Endothelial cell (in vitro differentiated cells): ENCODE measurements at regions not wholly inside any gene's neighbourhood (a gene's known extent, or its start where the extent isn't known, plus 50 kb on each side); places are given as distances from the start of the nearest gene placed in this dataset.
"Not testable (repeated sequence)": the region's sequence is repeated elsewhere in the genome, so short reads cannot be mapped to it uniquely, and the experiment has no call there.

Experiments
- DNase-seq: peaks from one replicate; pipeline ENCODE4 v3.0.0; 2021; ENCODE audit warnings: low spot score
- H3K27ac Mint-ChIP-seq: one replicate; pipeline ENCODE4 v1.8.0; 2021; ENCODE audit warnings: mixed read lengths, inconsistent platforms; ENCODE audit not compliant: unreplicated experiment
- H3K27me3 Mint-ChIP-seq: one replicate; pipeline ENCODE4 v1.8.0; 2021; ENCODE audit warnings: mild to moderate bottlenecking, moderate library complexity, mixed read lengths, inconsistent platforms; ENCODE audit not compliant: unreplicated experiment
- H3K36me3 Mint-ChIP-seq: one replicate; pipeline ENCODE4 v1.8.0; 2021; ENCODE audit warnings: mild to moderate bottlenecking, low read depth, mixed read lengths, inconsistent platforms; ENCODE audit not compliant: unreplicated experiment
- H3K4me1 Mint-ChIP-seq: one replicate; pipeline ENCODE4 v1.8.0; 2021; ENCODE audit warnings: mild to moderate bottlenecking, mixed read lengths, inconsistent platforms; ENCODE audit not compliant: unreplicated experiment
- H3K4me3 Mint-ChIP-seq: one replicate; pipeline ENCODE4 v1.8.0; 2021; ENCODE audit warnings: mild to moderate bottlenecking, mixed read lengths, inconsistent platforms; ENCODE audit not compliant: unreplicated experiment
- H3K9me3 Mint-ChIP-seq: one replicate; pipeline ENCODE4 v1.8.0; 2021; ENCODE audit warnings: mixed read lengths, inconsistent platforms; ENCODE audit not compliant: unreplicated experiment
- TF ChIP-seq, protein P1 (sequence below): fragments of 200-600 bp; sonication (generic); IDR thresholded peaks from one replicate; pipeline ENCODE4 v1.5.0; 2021; ENCODE audit warnings: antibody characterized with exemption; ENCODE audit not compliant: unreplicated experiment

DNA sequence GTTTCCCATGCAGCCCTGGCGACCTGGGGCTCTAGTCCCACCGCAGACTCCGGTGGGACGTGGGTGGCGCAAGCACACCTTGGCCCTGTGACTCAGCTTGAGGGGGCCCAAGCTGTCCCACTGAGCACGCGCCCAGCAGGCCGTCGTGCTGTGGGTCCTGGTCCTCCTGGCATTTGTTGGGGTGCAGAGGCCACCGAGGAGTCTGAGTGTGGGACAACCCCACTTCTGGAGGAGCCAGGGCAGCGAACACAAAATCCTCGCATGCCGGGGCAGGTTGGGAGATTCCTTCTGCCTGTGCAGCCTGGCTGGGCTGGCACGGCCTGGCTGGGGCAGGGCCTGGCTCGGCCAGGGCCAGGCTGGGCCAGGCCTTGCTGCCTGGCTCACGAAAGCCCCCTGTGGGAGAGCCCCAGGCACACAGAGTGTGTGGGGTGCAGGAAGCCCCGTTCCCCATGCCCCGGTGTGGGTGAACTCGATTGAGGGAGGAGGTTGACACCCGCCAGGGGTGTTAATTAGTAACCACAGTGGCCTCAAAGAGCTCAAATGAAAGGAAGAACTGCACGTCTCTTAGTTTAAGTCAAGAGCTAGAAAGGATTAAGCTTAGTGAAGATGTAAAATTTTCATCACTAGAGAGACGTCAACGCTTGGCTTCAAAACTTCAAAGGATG is 1808.5 kb upstream of the DEFB115 start:
- H3K27ac Mint-ChIP-seq, result no peak overlapping the region
- H3K9me3 Mint-ChIP-seq, result peaks cover 25% of the 10 kb centered on the region
- DNase-seq, result no peak
- TF ChIP-seq, protein P1, sequence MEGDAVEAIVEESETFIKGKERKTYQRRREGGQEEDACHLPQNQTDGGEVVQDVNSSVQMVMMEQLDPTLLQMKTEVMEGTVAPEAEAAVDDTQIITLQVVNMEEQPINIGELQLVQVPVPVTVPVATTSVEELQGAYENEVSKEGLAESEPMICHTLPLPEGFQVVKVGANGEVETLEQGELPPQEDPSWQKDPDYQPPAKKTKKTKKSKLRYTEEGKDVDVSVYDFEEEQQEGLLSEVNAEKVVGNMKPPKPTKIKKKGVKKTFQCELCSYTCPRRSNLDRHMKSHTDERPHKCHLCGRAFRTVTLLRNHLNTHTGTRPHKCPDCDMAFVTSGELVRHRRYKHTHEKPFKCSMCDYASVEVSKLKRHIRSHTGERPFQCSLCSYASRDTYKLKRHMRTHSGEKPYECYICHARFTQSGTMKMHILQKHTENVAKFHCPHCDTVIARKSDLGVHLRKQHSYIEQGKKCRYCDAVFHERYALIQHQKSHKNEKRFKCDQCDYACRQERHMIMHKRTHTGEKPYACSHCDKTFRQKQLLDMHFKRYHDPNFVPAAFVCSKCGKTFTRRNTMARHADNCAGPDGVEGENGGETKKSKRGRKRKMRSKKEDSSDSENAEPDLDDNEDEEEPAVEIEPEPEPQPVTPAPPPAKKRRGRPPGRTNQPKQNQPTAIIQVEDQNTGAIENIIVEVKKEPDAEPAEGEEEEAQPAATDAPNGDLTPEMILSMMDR, result no peak
- H3K4me3 Mint-ChIP-seq, result no peak overlapping the region
- peaks cover 6% of the 10 kb centered on the region for H3K36me3 Mint-ChIP-seq
- peaks cover 12% of the 10 kb centered on the region for H3K27me3 Mint-ChIP-seq
- H3K4me1 Mint-ChIP-seq, result no peaks in the 10 kb centered on the region

GRCh38 chr20:29452186-29452585 is 1805.3 kb upstream of the DEFB115 start:
- Mint-ChIP-seq H3K4me1 (no peaks in the 10 kb centered on the region), H3K36me3 (peaks cover 14% of the 10 kb centered on the region), H3K27ac (peak overlapping the region; percentile 11), H3K9me3 (peaks cover 29% of the 10 kb centered on the region), H3K27me3 (peaks cover 5% of the 10 kb centered on the region), H3K4me3 (peak overlapping the region; percentile 23)
- TF ChIP-seq, protein P1, result no peak
- DNase-seq, result no peak

DNA sequence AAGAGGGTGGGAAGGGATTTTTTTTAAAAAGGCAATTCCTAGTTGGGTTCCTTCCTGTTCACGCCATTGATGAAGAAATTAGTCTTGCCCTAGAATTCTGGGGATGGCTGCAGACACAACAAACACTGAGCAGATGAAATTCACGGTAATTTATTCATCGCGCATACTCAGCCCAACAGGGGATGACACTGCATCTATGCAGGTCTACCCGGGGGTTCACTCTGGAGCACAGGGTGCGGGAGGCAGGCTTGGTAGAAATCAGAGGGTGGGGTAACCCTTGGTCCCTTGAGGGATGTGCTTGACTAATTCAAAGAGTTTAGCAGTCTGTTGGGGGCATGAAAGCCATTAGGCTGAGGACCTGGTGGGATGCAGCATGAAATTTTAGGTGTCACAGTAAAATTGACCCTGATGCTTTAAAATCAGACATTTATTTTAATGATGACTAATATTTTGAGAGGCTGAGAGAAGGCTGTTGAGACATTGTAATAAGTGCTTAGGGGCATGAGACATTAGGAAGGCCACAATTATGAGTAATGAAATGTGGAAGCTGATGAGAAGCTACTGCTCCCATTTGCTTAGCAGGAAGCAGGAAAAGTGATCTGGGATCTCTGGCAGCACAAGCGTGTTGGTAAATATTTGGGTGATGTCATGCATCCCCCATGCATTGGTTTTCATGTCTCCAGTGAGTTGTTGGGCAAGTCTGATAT is 1800.3 kb upstream of the DEFB115 start:
- DNase-seq, H3K27ac Mint-ChIP-seq, H3K4me1 Mint-ChIP-seq, H3K4me3 Mint-ChIP-seq, H3K27me3 Mint-ChIP-seq: not testable (repeated sequence)
- Mint-ChIP-seq H3K36me3 (peaks cover 12% of the 10 kb centered on the region), H3K9me3 (peaks cover 41% of the 10 kb centered on the region)

- Mint-ChIP-seq H3K27me3 (no peaks in the 10 kb centered on the region), H3K4me1 (no peaks in the 10 kb centered on the region), H3K4me3 (no peak overlapping the region), H3K9me3 (peaks cover 15% of the 10 kb centered on the region), H3K36me3 (peaks cover 5% of the 10 kb centered on the region), H3K27ac (no peak overlapping the region)
- no peak for DNase-seq
- TF ChIP-seq, protein P1, result no peak
Measured at GRCh38 chr20:29472606-29473005, 1784.9 kb upstream of the DEFB115 start.

DNA sequence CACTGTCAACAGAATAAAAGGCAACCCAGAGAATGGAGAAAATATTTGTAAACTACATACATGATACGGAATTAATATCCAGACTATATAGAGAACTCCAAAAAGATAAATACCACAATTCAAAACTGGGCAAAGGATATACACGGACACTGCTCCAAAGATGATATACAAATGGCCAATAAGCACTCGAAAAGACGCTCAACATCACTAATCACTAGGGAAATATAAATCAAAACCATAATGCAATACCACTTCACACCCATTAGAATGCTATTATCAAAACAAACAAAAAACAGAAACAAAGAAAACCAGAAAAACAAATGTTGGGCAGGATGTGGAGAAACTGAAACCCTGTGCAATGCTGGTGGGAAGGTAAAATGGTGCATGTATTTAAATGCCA is 1764.6 kb upstream of the DEFB115 start:
- not testable (repeated sequence) for H3K27ac Mint-ChIP-seq, H3K4me3 Mint-ChIP-seq, DNase-seq, H3K9me3 Mint-ChIP-seq, H3K36me3 Mint-ChIP-seq, H3K27me3 Mint-ChIP-seq, H3K4me1 Mint-ChIP-seq

DNA sequence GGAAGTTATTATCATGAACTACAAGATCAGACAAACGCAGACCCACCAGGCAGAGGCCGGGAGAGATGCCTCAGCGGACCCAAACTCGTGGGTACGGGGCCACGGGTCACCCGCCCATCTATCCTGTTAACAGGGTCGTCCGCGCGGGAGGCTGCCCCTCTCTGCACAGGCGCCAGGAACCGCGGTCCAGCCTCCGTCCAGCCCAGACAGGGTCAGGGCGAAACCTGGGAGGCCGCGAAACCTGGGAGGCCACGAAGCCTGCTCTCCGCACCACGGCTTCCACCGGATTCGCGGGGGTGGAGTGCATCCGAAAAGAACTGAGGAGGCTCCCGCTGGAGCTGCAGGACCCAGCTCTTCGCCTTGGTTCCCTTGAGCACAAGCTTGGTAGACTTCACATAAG is 1760.7 kb upstream of the DEFB115 start:
- H3K4me1 Mint-ChIP-seq, H3K4me3 Mint-ChIP-seq, H3K27me3 Mint-ChIP-seq, DNase-seq, H3K27ac Mint-ChIP-seq, H3K36me3 Mint-ChIP-seq: not testable (repeated sequence)
- H3K9me3 Mint-ChIP-seq, result peaks cover 13% of the 10 kb centered on the region
